Endodermal cell (in vitro differentiated cells): ENCODE measurements at regions not wholly inside any gene's neighbourhood (a gene's known extent, or its start where the extent isn't known, plus 50 kb on each side); places are given as distances from the start of the nearest gene placed in this dataset.

Experiments
- DNase-seq: peaks from one replicate; pipeline ENCODE4 v3.0.0-alpha.2; 2017
- H3K27ac ChIP-seq: 2 replicates; pipeline ENCODE4 v1.5.1; 2013; ENCODE audit warnings: mild to moderate bottlenecking, low read depth, low read length, moderate library complexity
- H3K27me3 ChIP-seq: 2 replicates; pipeline ENCODE4 v1.6.1; 2013; ENCODE audit warnings: mild to moderate bottlenecking, low read length, moderate library complexity; ENCODE audit not compliant: insufficient read depth, control insufficient read depth, poor library complexity, severe bottlenecking
- H3K36me3 ChIP-seq: 2 replicates; pipeline ENCODE4 v1.7.0; 2013; ENCODE audit warnings: mild to moderate bottlenecking, low read length, moderate library complexity; ENCODE audit not compliant: control insufficient read depth, insufficient read depth
- H3K4me1 ChIP-seq: one replicate; pipeline ENCODE4 v1.7.0; 2013; ENCODE audit warnings: low read length; ENCODE audit not compliant: control insufficient read depth, insufficient read depth
- H3K4me3 ChIP-seq: 2 replicates; pipeline ENCODE4 v1.5.1; 2013; ENCODE audit warnings: mild to moderate bottlenecking, low read length, moderate library complexity
- H3K9ac ChIP-seq: 2 replicates; pipeline ENCODE4 v1.6.1; 2013; ENCODE audit warnings: mild to moderate bottlenecking, low read length, moderate library complexity; ENCODE audit not compliant: poor library complexity, severe bottlenecking; ENCODE audit errors: extremely low read depth
- H3K9me3 ChIP-seq: 2 replicates; pipeline ENCODE4 v1.6.1; 2013; ENCODE audit warnings: mild to moderate bottlenecking, low read length, moderate library complexity; ENCODE audit not compliant: control insufficient read depth
- H3K27ac Mint-ChIP-seq: 2 replicates; pipeline ENCODE4 v1.8.0; 2020; ENCODE audit warnings: mixed read lengths
- H3K27me3 Mint-ChIP-seq: 2 replicates; pipeline ENCODE4 v1.8.0; 2021; ENCODE audit warnings: mild to moderate bottlenecking, mixed read lengths; ENCODE audit not compliant: insufficient read depth
- H3K36me3 Mint-ChIP-seq: 2 replicates; pipeline ENCODE4 v1.8.0; 2020; ENCODE audit warnings: low read depth, mixed read lengths
- H3K4me1 Mint-ChIP-seq: 2 replicates; pipeline ENCODE4 v1.8.0; 2020; ENCODE audit warnings: mixed read lengths
- H3K4me3 Mint-ChIP-seq: 2 replicates; pipeline ENCODE4 v1.8.0; 2020; ENCODE audit warnings: mild to moderate bottlenecking, moderate library complexity, mixed read lengths
- H3K9me3 Mint-ChIP-seq: 2 replicates; pipeline ENCODE4 v1.8.0; 2020; ENCODE audit warnings: mild to moderate bottlenecking, mixed read lengths
- CTCF ChIP-seq: fragments of 200-600 bp; sonication (generic); conservative IDR thresholded peaks from 2 replicates; pipeline ENCODE4 v1.5.0; 2021; ENCODE audit warnings: antibody characterized with exemption, mild to moderate bottlenecking
- WGBS, 2 experiments: methylation state at CpG; one replicate each; pipeline versions ENCODE4 v1.1.5 to v1.1.7; 2013; ENCODE audit warnings: missing lambda C conversion rate in 2 of 2, mixed read lengths in 1 of 2; ENCODE audit not compliant: insufficient coverage in 1 of 2, insufficient read length in 1 of 2; 5-methylcytosine and 5-hydroxymethylcytosine counted together

GRCh38 chr5:44884036-44884435, 75.3 kb downstream of the MRPS30 start:
- no peak overlapping the region for H3K9ac ChIP-seq
- H3K4me3 Mint-ChIP-seq: no peak overlapping the region
- TF ChIP-seq CTCF: no peak

GRCh38 chr5:44885903-44886302, 77.2 kb downstream of the MRPS30 start:
- DNase-seq: no peak
- 78% methylated on average over 1 of the region's 1 CpG; no CpG with 5 or more reads in 1 of the 2 experiments for WGBS, 2 experiments
- no peaks in the 10 kb centered on the region for H3K9me3 ChIP-seq
- H3K36me3 ChIP-seq: no peaks in the 10 kb centered on the region
- no peaks in the 10 kb centered on the region for H3K27me3 Mint-ChIP-seq
- H3K9me3 Mint-ChIP-seq: peaks cover 9% of the 10 kb centered on the region
- no peaks in the 10 kb centered on the region for H3K27me3 ChIP-seq
- H3K9ac ChIP-seq: no peak overlapping the region
- no peak overlapping the region for H3K27ac ChIP-seq
- no peaks in the 10 kb centered on the region for H3K4me1 Mint-ChIP-seq
- no peak overlapping the region for H3K4me3 ChIP-seq
- H3K36me3 Mint-ChIP-seq: no peaks in the 10 kb centered on the region
- no peak overlapping the region for H3K4me3 Mint-ChIP-seq
- no peaks in the 10 kb centered on the region for H3K4me1 ChIP-seq
- TF ChIP-seq CTCF: no peak
- H3K27ac Mint-ChIP-seq: no peak overlapping the region

More at GRCh38 chr5:44884036-44884435, 75.3 kb downstream of the MRPS30 start:
- peaks cover 9% of the 10 kb centered on the region for H3K9me3 Mint-ChIP-seq
- no peak overlapping the region for H3K4me3 ChIP-seq
- H3K27me3 Mint-ChIP-seq: no peaks in the 10 kb centered on the region
- H3K9me3 ChIP-seq: no peaks in the 10 kb centered on the region
- H3K4me1 Mint-ChIP-seq: no peaks in the 10 kb centered on the region
- no peak for DNase-seq
- H3K4me1 ChIP-seq: no peaks in the 10 kb centered on the region
- 96% methylated on average over 26 of the region's 26 CpGs; no CpG with 5 or more reads in 1 of the 2 experiments for WGBS, 2 experiments
- no peaks in the 10 kb centered on the region for H3K36me3 ChIP-seq
- H3K36me3 Mint-ChIP-seq: no peaks in the 10 kb centered on the region
- H3K27ac Mint-ChIP-seq: no peak overlapping the region
- no peaks in the 10 kb centered on the region for H3K27me3 ChIP-seq
- no peak overlapping the region for H3K27ac ChIP-seq

GRCh38 chr5:44887722-44888121, 79.0 kb downstream of the MRPS30 start:
- no peaks in the 10 kb centered on the region for H3K4me1 Mint-ChIP-seq
- H3K27me3 Mint-ChIP-seq: no peaks in the 10 kb centered on the region
- TF ChIP-seq CTCF: no peak
- Histone ChIP-seq H3K9me3 (no peaks in the 10 kb centered on the region), H3K4me3 (no peak overlapping the region), H3K27ac (no peak overlapping the region), H3K27me3 (no peaks in the 10 kb centered on the region), H3K4me1 (no peaks in the 10 kb centered on the region), H3K9ac (no peak overlapping the region), H3K36me3 (no peaks in the 10 kb centered on the region)
- H3K9me3 Mint-ChIP-seq: peaks cover 9% of the 10 kb centered on the region
- H3K4me3 Mint-ChIP-seq: no peak overlapping the region
- DNase-seq: no peak
- H3K36me3 Mint-ChIP-seq: no peaks in the 10 kb centered on the region
- no peak overlapping the region for H3K27ac Mint-ChIP-seq
- 95% methylated on average over 1 of the region's 1 CpG; no CpG with 5 or more reads in 1 of the 2 experiments for WGBS, 2 experiments
